OCI-LY1 (cell line): ENCODE measurements at regions not wholly inside any gene's neighbourhood (a gene's known extent, or its start where the extent isn't known, plus 50 kb on each side); places are given as distances from the start of the nearest gene placed in this dataset.

ENCODE experiments used
- H2AFZ ChIP-seq: fragments of 200-600 bp; sonication (generic), shearing (Covaris generic); 2 replicates; pipeline ENCODE4 v1.6.0; 2014; ENCODE audit warnings: antibody characterized with exemption, mild to moderate bottlenecking, low read length
- H3F3A ChIP-seq: fragments of 200-600 bp; sonication (generic), shearing (Covaris generic); 2 replicates; pipeline ENCODE4 v1.6.0; 2014; ENCODE audit warnings: mild to moderate bottlenecking, antibody characterized with exemption, low read length, moderate library complexity; ENCODE audit not compliant: insufficient read depth
- H3K27ac ChIP-seq: fragments of 200-600 bp; sonication (generic); 2 replicates; pipeline ENCODE4 v1.5.1; 2014; ENCODE audit warnings: low read length, mixed run types, mild to moderate bottlenecking, low read depth; ENCODE audit not compliant: poor library complexity, severe bottlenecking
- H3K27me3 ChIP-seq: fragments of 200-600 bp; sonication (generic); 2 replicates; pipeline ENCODE4 v1.6.0; 2014; ENCODE audit warnings: antibody characterized with exemption, mild to moderate bottlenecking, low read length, moderate library complexity; ENCODE audit not compliant: insufficient read depth
- H3K36me3 ChIP-seq: fragments of 200-600 bp; sonication (generic); 2 replicates; pipeline ENCODE4 v1.6.1; 2014; ENCODE audit warnings: mild to moderate bottlenecking, antibody characterized with exemption, low read length, moderate library complexity, mixed read lengths; ENCODE audit not compliant: insufficient read depth
- H3K4me1 ChIP-seq: fragments of 200-600 bp; sonication (generic); 2 replicates; pipeline ENCODE4 v1.5.1; 2014; ENCODE audit warnings: mild to moderate bottlenecking, low read length, moderate library complexity; ENCODE audit not compliant: insufficient read depth, severe bottlenecking
- H3K4me2 ChIP-seq: fragments of 200-600 bp; sonication (generic), shearing (Covaris generic); 2 replicates; pipeline ENCODE4 v1.6.1; 2014; ENCODE audit warnings: low read length
- H3K4me3 ChIP-seq: fragments of 200-600 bp; sonication (generic); 2 replicates; pipeline ENCODE4 v1.5.1; 2014; ENCODE audit warnings: low read length, low read depth, mild to moderate bottlenecking, mixed read lengths; ENCODE audit not compliant: poor library complexity, severe bottlenecking
- H3K79me2 ChIP-seq: fragments of 200-600 bp; shearing (Covaris generic); 2 replicates; pipeline ENCODE4 v1.6.1; 2016; ENCODE audit warnings: mixed run types, low read length, mixed read lengths; ENCODE audit not compliant: insufficient read depth
- H3K9ac ChIP-seq: fragments of 200-600 bp; sonication (generic), shearing (Covaris generic); 2 replicates; pipeline ENCODE4 v1.6.1; 2014; ENCODE audit warnings: mild to moderate bottlenecking, low read length, mixed read lengths
- H3K9me2 ChIP-seq: fragments of 200-600 bp; sonication (generic), shearing (Covaris generic); 2 replicates; pipeline ENCODE4 v1.6.1; 2014; ENCODE audit warnings: low read depth, mild to moderate bottlenecking, low read length, mixed read lengths
- H3K9me3 ChIP-seq: fragments of 200-600 bp; shearing (Covaris generic); 2 replicates; pipeline ENCODE4 v1.6.1; 2014; ENCODE audit warnings: low read length, mixed read lengths
- H4K20me1 ChIP-seq: fragments of 200-600 bp; sonication (generic), shearing (Covaris generic); 2 replicates; pipeline ENCODE4 v1.6.0; 2016; ENCODE audit warnings: mild to moderate bottlenecking, low read length; ENCODE audit not compliant: insufficient read depth
- EZH2 ChIP-seq: fragments of 200-600 bp; sonication (generic), shearing (Covaris generic); IDR thresholded peaks from 2 replicates; pipeline ENCODE4 v1.8.0; 2017; ENCODE audit warnings: borderline replicate concordance, mixed run types, mild to moderate bottlenecking, antibody characterized with exemption, low read length, moderate library complexity, mixed read lengths
- TF ChIP-seq, protein P1 (sequence below): fragments of 200-600 bp; sonication (generic), shearing (Covaris generic); IDR thresholded peaks from 2 replicates; pipeline ENCODE4 v1.5.1; 2017; ENCODE audit warnings: mild to moderate bottlenecking, antibody characterized with exemption, low read length, moderate library complexity, mixed read lengths

- H3K9me3 ChIP-seq, result no peaks in the 10 kb centered on the region
- H3K9me2 ChIP-seq, result 0 out of 2 replicates have a peak, but pooled peaks cover 3% of the 10 kb centered on the region
- no peak overlapping the region for H3K4me3 ChIP-seq
- no peaks in the 10 kb centered on the region for H3K36me3 ChIP-seq
- H3K4me2 ChIP-seq, result no peak overlapping the region
- no peak overlapping the region for H3K27ac ChIP-seq
- no peaks in the 10 kb centered on the region for H3K79me2 ChIP-seq
- no peaks in the 10 kb centered on the region for H3F3A ChIP-seq
- TF ChIP-seq, protein P1, sequence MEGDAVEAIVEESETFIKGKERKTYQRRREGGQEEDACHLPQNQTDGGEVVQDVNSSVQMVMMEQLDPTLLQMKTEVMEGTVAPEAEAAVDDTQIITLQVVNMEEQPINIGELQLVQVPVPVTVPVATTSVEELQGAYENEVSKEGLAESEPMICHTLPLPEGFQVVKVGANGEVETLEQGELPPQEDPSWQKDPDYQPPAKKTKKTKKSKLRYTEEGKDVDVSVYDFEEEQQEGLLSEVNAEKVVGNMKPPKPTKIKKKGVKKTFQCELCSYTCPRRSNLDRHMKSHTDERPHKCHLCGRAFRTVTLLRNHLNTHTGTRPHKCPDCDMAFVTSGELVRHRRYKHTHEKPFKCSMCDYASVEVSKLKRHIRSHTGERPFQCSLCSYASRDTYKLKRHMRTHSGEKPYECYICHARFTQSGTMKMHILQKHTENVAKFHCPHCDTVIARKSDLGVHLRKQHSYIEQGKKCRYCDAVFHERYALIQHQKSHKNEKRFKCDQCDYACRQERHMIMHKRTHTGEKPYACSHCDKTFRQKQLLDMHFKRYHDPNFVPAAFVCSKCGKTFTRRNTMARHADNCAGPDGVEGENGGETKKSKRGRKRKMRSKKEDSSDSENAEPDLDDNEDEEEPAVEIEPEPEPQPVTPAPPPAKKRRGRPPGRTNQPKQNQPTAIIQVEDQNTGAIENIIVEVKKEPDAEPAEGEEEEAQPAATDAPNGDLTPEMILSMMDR, result no peak
- TF ChIP-seq EZH2, result no peak
- H3K9ac ChIP-seq, result no peak overlapping the region
- H2AFZ ChIP-seq, result no peak overlapping the region
- H3K27me3 ChIP-seq, result no peaks in the 10 kb centered on the region
- H3K4me1 ChIP-seq, result no peaks in the 10 kb centered on the region
- H4K20me1 ChIP-seq, result no peaks in the 10 kb centered on the region
Measured at GRCh38 chr3:159346271-159346903, 544.5 kb downstream of the MFSD1 start.

- Histone ChIP-seq H4K20me1 (no peaks in the 10 kb centered on the region), H3K9ac (no peak overlapping the region), H3K27me3 (no peaks in the 10 kb centered on the region), H2AFZ (no peak overlapping the region), H3K27ac (no peak overlapping the region), H3K4me2 (no peak overlapping the region), H3F3A (no peaks in the 10 kb centered on the region), H3K4me3 (no peak overlapping the region), H3K36me3 (no peaks in the 10 kb centered on the region), H3K79me2 (no peaks in the 10 kb centered on the region), H3K9me3 (no peaks in the 10 kb centered on the region), H3K9me2 (no peaks in the 10 kb centered on the region), H3K4me1 (no peaks in the 10 kb centered on the region)
- TF ChIP-seq EZH2, result no peak
- TF ChIP-seq, protein P1, result no peak
Measured at GRCh38 chr3:159348431-159348830, 546.6 kb downstream of the MFSD1 start.

DNA sequence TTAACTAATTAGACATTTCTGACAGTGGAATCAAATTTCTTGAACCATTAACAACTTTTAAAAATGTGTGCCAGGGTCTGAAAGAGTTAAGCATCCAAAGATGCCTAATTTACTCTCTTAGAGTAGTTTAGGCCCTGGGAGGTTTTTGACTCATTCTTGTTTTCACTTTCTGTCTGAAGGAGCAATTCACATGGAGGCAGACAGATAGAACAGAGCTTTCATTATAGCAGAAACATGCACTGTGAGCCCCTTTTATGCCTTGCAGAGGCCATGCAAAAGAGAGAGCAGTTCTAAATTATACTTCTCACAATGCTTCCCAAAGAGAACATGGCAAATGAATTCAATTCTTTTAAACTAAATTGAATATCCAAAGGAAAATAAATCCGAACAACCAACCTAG lies 554.8 kb downstream of the MFSD1 start:
- no peaks in the 10 kb centered on the region for H3K36me3 ChIP-seq
- H3F3A ChIP-seq, result no peaks in the 10 kb centered on the region
- H3K9me2 ChIP-seq, result no peaks in the 10 kb centered on the region
- H3K79me2 ChIP-seq, result no peaks in the 10 kb centered on the region
- H3K27me3 ChIP-seq, result no peaks in the 10 kb centered on the region
- no peak overlapping the region for H3K4me2 ChIP-seq
- no peak overlapping the region for H3K9ac ChIP-seq
- no peak overlapping the region for H3K27ac ChIP-seq
- H3K9me3 ChIP-seq, result no peaks in the 10 kb centered on the region
- H3K4me3 ChIP-seq, result no peak overlapping the region
- no peaks in the 10 kb centered on the region for H4K20me1 ChIP-seq
- no peaks in the 10 kb centered on the region for H3K4me1 ChIP-seq
- no peak overlapping the region for H2AFZ ChIP-seq
- TF ChIP-seq, protein P1, result no peak
- TF ChIP-seq EZH2, result no peak
